Suprapubic skin (tissue), 4 donors: ENCODE measurements at regions not wholly inside any gene's neighbourhood (a gene's known extent, or its start where the extent isn't known, plus 50 kb on each side); places are given as distances from the start of the nearest gene placed in this dataset.

Experiments
- DNase-seq, 2 donors: peaks; one replicate each; pipeline ENCODE4 v3.0.0-alpha.2; 2019; ENCODE audit warnings: low spot score in 2 of 2
- H3K27ac ChIP-seq: fragments of 200-600 bp; sonication (generic); one replicate; pipeline ENCODE4 v1.5.1; 2019
- H3K27me3 ChIP-seq: fragments of 200-600 bp; sonication (generic); one replicate; pipeline ENCODE4 v1.5.1; 2019
- H3K36me3 ChIP-seq: fragments of 200-600 bp; sonication (generic); one replicate; pipeline ENCODE4 v1.5.1; 2019
- H3K4me1 ChIP-seq: fragments of 200-600 bp; sonication (generic); one replicate; pipeline ENCODE4 v1.5.1; 2019
- H3K4me3 ChIP-seq: fragments of 200-600 bp; sonication (generic); one replicate; pipeline ENCODE4 v1.5.1; 2019; ENCODE audit warnings: mild to moderate bottlenecking
- H3K9me3 ChIP-seq: fragments of 200-600 bp; sonication (generic); one replicate; pipeline ENCODE4 v1.5.1; 2019
- CTCF ChIP-seq, 2 donors: fragments of 200-600 bp in 1 of 2; fragments of 450-650 bp in 1 of 2; sonication (generic) in 1 of 2; IDR thresholded peaks; one replicate each; pipeline ENCODE4 v1.5.1; 2016 to 2019; ENCODE audit warnings: antibody characterized with exemption in 2 of 2, mild to moderate bottlenecking in 1 of 2, moderate library complexity in 1 of 2
- EP300 ChIP-seq: sonication (generic); formaldehyde crosslinking; IDR thresholded peaks from one replicate; pipeline ENCODE4 v1.6.1; 2017; ENCODE audit warnings: antibody characterized with exemption
- POLR2A ChIP-seq, 2 donors: fragments of 450-650 bp; IDR thresholded peaks; one replicate each; pipeline ENCODE4 v1.6.1; 2017; ENCODE audit warnings: antibody characterized with exemption in 2 of 2, mild to moderate bottlenecking in 2 of 2, moderate library complexity in 2 of 2
- POLR2AphosphoS5 ChIP-seq, 3 donors: sonication (generic); formaldehyde crosslinking; IDR thresholded peaks; one replicate each; pipeline ENCODE4 v1.6.1; 2017; ENCODE audit warnings: antibody characterized with exemption in 3 of 3
- WGBS: methylation state at CpG from one replicate; pipeline ENCODE4 v1.1.5; 2018; 5-methylcytosine and 5-hydroxymethylcytosine counted together

GRCh38 chr17:79223471-79223870 is 148.8 kb downstream of the ENGASE start:
- WGBS = 47% methylated on average over 8 of the region's 9 CpGs
- Histone ChIP-seq H3K4me3 (no peak overlapping the region), H3K27ac (no peak overlapping the region), H3K27me3 (peaks cover 98% of the 10 kb centered on the region), H3K4me1 (peaks cover 15% of the 10 kb centered on the region), H3K9me3 (no peaks in the 10 kb centered on the region), H3K36me3 (no peaks in the 10 kb centered on the region)
- no peak for DNase-seq
- TF ChIP-seq EP300 = no peak
- no peak for TF ChIP-seq CTCF (IDR thresholded peaks at IDR 0.05)
- TF ChIP-seq POLR2AphosphoS5 (IDR thresholded peaks at IDR 0.05) = no peak
- TF ChIP-seq POLR2A (IDR thresholded peaks at IDR 0.05) = no peak

GRCh38 chr17:79221597-79221996 is 147.0 kb downstream of the ENGASE start:
- WGBS = 56% methylated on average over 7 of the region's 8 CpGs
- TF ChIP-seq EP300 (no peak), POLR2A (IDR thresholded peaks at IDR 0.05) (no peak), POLR2AphosphoS5 (IDR thresholded peaks at IDR 0.05) (no peak), CTCF (IDR thresholded peaks at IDR 0.05) (no peak)
- H3K36me3 ChIP-seq = no peaks in the 10 kb centered on the region
- DNase-seq = no peak
- peaks cover 12% of the 10 kb centered on the region for H3K4me1 ChIP-seq
- no peak overlapping the region for H3K4me3 ChIP-seq
- no peaks in the 10 kb centered on the region for H3K9me3 ChIP-seq
- peaks cover 100% of the 10 kb centered on the region for H3K27me3 ChIP-seq
- H3K27ac ChIP-seq = no peak overlapping the region

GRCh38 chr17:79220713-79221291 is 146.2 kb downstream of the ENGASE start:
- no peak overlapping the region for H3K27ac ChIP-seq
- no peak overlapping the region for H3K4me3 ChIP-seq
- H3K27me3 ChIP-seq = peaks cover 100% of the 10 kb centered on the region
- H3K4me1 ChIP-seq = peaks cover 12% of the 10 kb centered on the region
- WGBS = 19% methylated on average over 11 of the region's 21 CpGs
- DNase-seq = no peak
- no peaks in the 10 kb centered on the region for H3K36me3 ChIP-seq
- no peaks in the 10 kb centered on the region for H3K9me3 ChIP-seq
- no peak for TF ChIP-seq POLR2AphosphoS5 (IDR thresholded peaks at IDR 0.05)
- no peak for TF ChIP-seq POLR2A (IDR thresholded peaks at IDR 0.05)
- no peak for TF ChIP-seq EP300
- no peak for TF ChIP-seq CTCF (IDR thresholded peaks at IDR 0.05)

- TF ChIP-seq POLR2A (IDR thresholded peaks at IDR 0.05) (no peak), EP300 (no peak), POLR2AphosphoS5 (IDR thresholded peaks at IDR 0.05) (no peak), CTCF (IDR thresholded peaks at IDR 0.05) (no peak)
- H3K27ac ChIP-seq = no peak overlapping the region
- H3K4me3 ChIP-seq = no peak overlapping the region
- no peaks in the 10 kb centered on the region for H3K36me3 ChIP-seq
- no peak for DNase-seq
- peaks cover 12% of the 10 kb centered on the region for H3K4me1 ChIP-seq
- H3K9me3 ChIP-seq = no peaks in the 10 kb centered on the region
- H3K27me3 ChIP-seq = peaks cover 100% of the 10 kb centered on the region
- 6% methylated on average over 22 of the region's 23 CpGs for WGBS
Observed at GRCh38 chr17:79220201-79220712, 145.6 kb downstream of the ENGASE start.

- no peak for DNase-seq
- Histone ChIP-seq H3K9me3 (no peaks in the 10 kb centered on the region), H3K36me3 (no peaks in the 10 kb centered on the region), H3K4me3 (no peak overlapping the region), H3K27ac (no peak overlapping the region), H3K4me1 (peaks cover 12% of the 10 kb centered on the region), H3K27me3 (peaks cover 100% of the 10 kb centered on the region)
- 63% methylated on average over 16 of the region's 18 CpGs for WGBS
- TF ChIP-seq POLR2AphosphoS5 (IDR thresholded peaks at IDR 0.05) = no peak
- TF ChIP-seq POLR2A (IDR thresholded peaks at IDR 0.05) = no peak
- no peak for TF ChIP-seq CTCF (IDR thresholded peaks at IDR 0.05)
- no peak for TF ChIP-seq EP300
Observed at GRCh38 chr17:79219208-79219935, 144.7 kb downstream of the ENGASE start.
